HG03469 (cell line): ENCODE measurements at regions not wholly inside any gene's neighbourhood (a gene's known extent, or its start where the extent isn't known, plus 50 kb on each side); places are given as distances from the start of the nearest gene placed in this dataset.

ENCODE experiments used
- ATAC-seq: cut with Tn5 transposase; IDR thresholded peaks from one replicate; pipeline ENCODE4 v1.9.1; 2021; ENCODE audit warnings: mild to moderate bottlenecking, moderate library complexity, moderate number of reproducible peaks; ENCODE audit not compliant: unreplicated experiment

- ATAC-seq, result no peak
Observed at GRCh38 chr7:41152179-41152678, 550.7 kb downstream of the INHBA start.

GRCh38 chr7:41149576-41149975 is 553.3 kb downstream of the INHBA start:
- ATAC-seq, result no peak

GRCh38 chr7:41148521-41148951 is 554.4 kb downstream of the INHBA start:
- ATAC-seq, result no peak

- ATAC-seq, result no peak
Observed at GRCh38 chr7:41147606-41148485, 555.0 kb downstream of the INHBA start.

- no peak for ATAC-seq
Observed at GRCh38 chr7:41146429-41146828, 556.5 kb downstream of the INHBA start.

GRCh38 chr7:41145656-41146055 is 557.2 kb downstream of the INHBA start:
- no peak for ATAC-seq

GRCh38 chr7:41142904-41143473 is 559.9 kb downstream of the INHBA start:
- ATAC-seq, result no peak

GRCh38 chr7:41139789-41140188 is 563.1 kb downstream of the INHBA start:
- no peak for ATAC-seq

- no peak for ATAC-seq
Observed at GRCh38 chr7:41136551-41136950, 566.3 kb downstream of the INHBA start.

GRCh38 chr7:41135511-41135910 is 567.4 kb downstream of the INHBA start:
- no peak for ATAC-seq

GRCh38 chr7:41134300-41135255 is 568.3 kb downstream of the INHBA start:
- peak; percentile 87 for ATAC-seq

GRCh38 chr7:41133690-41134299 is 569.1 kb downstream of the INHBA start:
- no peak for ATAC-seq

- ATAC-seq, result no peak
Observed at GRCh38 chr7:41131956-41132355, 570.9 kb downstream of the INHBA start.

- ATAC-seq, result no peak
Observed at GRCh38 chr7:41130561-41131236, 572.2 kb downstream of the INHBA start.

GRCh38 chr7:41130086-41130485 is 572.8 kb downstream of the INHBA start:
- no peak for ATAC-seq

- no peak for ATAC-seq
Observed at GRCh38 chr7:41125343-41125742, 577.5 kb downstream of the INHBA start.

- ATAC-seq, result no peak
Observed at GRCh38 chr7:41122256-41122987, 580.5 kb downstream of the INHBA start.

- ATAC-seq, result no peak
Observed at GRCh38 chr7:41121228-41121627, 581.7 kb downstream of the INHBA start.

- no peak for ATAC-seq
Observed at GRCh38 chr7:41118486-41118885, 584.4 kb downstream of the INHBA start.
